GM18511 (cell line): ENCODE measurements at regions not wholly inside any gene's neighbourhood (a gene's known extent, or its start where the extent isn't known, plus 50 kb on each side); places are given as distances from the start of the nearest gene placed in this dataset.
"Not testable (repeated sequence)": the region's sequence is repeated elsewhere in the genome, so short reads cannot be mapped to it uniquely, and the experiment has no call there.

Source experiments
- ATAC-seq: cut with Tn5 transposase; IDR thresholded peaks from one replicate; pipeline ENCODE4 v1.9.1; 2021; ENCODE audit warnings: mild to moderate bottlenecking, moderate library complexity; ENCODE audit not compliant: unreplicated experiment

- ATAC-seq = no peak
Observed at GRCh38 chr15:39260391-39260790, 320.5 kb upstream of the THBS1 start.

GRCh38 chr15:39260791-39261190, 320.1 kb upstream of the THBS1 start:
- ATAC-seq = no peak

DNA sequence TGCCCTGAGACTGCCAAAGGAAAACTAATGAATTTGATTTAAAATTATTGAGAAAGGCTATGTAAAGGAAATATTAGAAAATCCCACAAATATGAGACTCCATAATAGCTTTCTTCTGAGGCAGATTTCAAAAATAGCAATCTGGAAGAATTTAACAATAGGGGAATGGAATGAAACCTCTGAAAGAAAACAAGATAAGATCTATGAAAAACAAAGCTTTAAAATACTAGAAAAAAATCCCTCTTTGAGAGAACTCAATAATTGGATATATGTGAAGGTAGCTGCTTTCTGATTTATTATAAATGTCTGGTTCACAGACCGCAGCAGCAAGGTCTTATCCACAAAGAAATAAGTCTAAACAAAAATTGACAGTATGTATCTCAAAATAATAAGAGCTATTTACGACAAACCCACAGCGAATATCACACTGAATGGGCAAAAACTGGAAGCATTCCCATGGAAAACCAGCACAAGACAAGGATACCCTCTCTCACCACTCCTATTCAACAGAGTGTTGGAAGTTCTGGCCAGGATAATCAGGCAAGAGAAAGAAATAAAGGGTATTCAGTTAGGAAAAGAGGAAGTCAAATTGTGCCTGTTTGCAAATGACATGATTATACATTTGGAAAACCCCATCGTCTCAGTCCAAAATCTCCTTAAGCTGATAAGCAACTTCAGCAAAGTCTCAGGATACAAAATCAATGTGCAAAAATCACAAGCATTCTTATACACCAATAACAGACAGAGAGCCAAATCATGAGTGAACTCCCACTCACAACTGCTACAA, 319.3 kb upstream of the THBS1 start:
- not testable (repeated sequence) for ATAC-seq

- ATAC-seq = not testable (repeated sequence)
Observed at GRCh38 chr15:39262995-39263772, 317.7 kb upstream of the THBS1 start.

GRCh38 chr15:39265261-39265660, 315.6 kb upstream of the THBS1 start:
- ATAC-seq = no peak

- ATAC-seq = no peak
Observed at GRCh38 chr15:39266890-39267289, 314.0 kb upstream of the THBS1 start.

DNA sequence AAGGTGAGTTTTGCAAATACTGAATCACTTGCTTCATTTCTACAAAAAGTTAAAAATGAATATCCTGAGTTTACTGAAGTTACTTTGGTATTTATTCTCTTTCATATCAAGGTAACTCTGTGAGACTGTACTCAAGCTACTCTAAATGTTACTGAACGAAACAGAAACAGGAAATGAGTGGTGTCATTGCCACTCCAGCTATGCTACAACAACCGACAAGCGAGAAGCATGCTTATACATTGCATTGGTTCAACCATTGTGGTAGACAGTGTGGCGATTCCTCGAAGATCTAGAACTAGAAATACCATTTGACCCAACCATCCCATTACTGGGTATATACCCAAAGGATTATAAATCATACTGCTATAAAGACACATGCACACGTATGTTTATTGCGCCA, 313.2 kb upstream of the THBS1 start:
- no peak for ATAC-seq

- ATAC-seq = no peak
Observed at GRCh38 chr15:39269352-39269751, 311.5 kb upstream of the THBS1 start.

DNA sequence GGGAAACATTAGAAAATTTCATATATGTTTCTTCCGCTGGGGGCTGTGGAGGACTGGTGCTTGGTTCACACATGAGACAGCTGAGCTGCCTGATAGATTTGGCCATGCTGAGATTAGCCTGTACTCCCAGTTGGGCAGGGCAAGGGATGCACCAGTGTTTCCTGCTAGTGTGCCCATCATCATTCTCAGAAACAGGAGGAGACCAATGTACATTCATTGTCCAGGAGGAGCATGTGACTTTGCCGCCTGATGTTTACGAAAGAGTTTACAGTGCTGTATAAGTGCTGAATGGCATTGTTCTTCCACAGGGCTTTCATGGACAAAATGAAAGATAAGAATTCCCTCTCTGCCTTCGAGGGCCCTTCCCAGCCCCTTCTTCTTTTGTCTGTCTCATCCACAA, 311.1 kb upstream of the THBS1 start:
- ATAC-seq = no peak

DNA sequence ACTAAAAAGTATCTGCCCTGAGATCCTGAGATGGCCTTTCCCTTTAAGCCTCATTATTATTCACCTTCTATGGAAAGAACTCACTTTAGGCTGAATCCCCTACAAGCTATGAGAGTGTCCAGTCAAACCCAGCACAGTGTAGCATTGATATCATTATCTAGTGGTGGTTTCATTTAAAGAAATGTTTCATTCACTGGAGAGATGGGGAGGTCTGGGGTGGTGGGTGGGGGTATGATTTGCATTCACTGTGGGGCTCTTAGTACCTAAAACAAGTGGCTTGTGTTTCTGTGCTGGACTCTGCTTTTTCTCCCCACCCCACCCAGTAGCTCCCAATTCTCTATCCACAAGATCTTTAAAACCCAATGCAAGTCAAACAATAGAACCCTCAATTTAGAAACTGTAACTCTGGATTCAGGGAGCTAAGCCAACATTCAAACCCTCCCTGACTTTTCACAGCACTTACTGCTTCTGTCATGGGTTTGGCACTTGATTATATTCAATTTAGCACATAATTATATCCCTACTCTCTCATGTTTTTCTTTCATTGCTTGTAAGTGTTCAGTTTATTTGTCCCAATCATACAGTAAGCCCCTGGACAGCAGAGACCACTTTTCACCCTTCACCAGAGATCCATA, 310.5 kb upstream of the THBS1 start:
- no peak for ATAC-seq

- no peak for ATAC-seq
Observed at GRCh38 chr15:39270934-39271333, 309.9 kb upstream of the THBS1 start.

DNA sequence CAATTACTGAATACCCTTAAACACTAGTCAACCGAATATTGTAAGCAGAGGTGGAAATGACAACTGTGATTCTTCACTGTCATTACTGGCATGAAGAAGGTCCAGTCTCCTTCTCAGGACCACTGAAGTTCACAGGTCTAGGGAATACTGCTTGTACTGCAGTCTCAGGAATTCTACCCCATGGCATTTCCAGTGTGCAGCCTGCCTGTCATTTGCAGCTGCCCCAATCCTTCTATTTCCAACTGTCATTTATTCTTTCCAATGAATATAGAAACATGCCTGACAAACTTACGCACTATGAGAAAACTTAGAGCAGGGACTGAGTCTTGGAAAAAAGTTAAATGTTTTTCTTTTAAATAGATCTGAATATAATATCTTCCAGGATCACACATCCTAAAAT, 308.0 kb upstream of the THBS1 start:
- no peak for ATAC-seq

GRCh38 chr15:39273717-39274411, 307.0 kb upstream of the THBS1 start:
- no peak for ATAC-seq

DNA sequence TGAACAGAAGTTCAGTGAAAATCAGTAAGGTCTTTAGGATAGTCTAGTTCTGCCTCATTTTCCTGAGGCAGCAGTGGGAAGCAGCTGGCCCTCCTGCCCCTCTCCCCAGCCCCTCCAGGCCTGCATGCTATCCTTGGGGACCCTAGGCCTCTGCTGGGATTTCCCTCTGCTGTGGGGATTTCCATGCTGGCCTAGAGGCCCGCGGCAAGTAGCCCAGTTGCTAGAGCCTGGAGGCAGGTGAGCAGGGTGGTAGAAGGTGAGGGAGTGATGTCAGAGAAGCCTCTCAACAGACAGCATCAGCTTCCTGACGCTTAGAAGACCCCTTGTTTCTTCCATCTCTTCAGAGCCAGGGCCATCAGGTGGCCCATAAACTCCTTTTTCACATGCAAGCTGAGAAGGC, 305.8 kb upstream of the THBS1 start:
- ATAC-seq = no peak

DNA sequence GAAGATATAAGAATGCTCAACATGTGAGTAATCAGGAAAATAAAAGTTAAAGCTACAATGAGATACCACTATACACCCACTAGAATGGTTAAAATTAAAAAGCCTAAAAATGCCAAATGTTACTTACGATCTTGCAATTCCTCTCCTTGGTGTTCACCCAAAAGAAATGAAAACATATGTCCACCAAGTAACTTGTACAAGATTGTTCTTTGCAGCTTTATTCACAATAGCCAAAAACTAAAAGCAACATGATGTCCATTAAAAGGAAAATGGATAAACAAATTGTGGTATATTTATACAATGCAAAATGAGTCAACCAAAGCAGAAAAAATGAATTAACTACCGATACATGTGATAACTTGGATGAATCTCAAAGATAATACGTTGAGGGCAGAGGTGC, 301.6 kb upstream of the THBS1 start:
- no peak for ATAC-seq

DNA sequence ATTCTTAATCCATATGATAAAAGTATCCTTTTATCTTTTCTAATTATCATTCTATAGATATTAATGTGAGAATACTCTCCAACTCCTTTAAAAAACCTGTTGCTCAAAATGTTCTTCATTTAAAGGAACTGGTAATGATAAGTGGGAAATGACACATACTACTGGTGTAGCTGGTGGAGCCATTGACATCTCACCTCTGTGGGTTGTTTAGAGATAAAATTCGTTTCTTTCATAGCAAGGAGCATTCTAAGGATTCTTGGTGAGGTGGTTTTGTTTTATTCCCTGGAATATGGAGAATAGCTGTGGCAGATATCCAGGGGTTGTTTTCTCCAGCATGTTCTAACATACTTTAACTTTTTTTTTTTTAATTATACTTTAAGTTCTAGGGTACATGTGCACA, 299.8 kb upstream of the THBS1 start:
- ATAC-seq = no peak

DNA sequence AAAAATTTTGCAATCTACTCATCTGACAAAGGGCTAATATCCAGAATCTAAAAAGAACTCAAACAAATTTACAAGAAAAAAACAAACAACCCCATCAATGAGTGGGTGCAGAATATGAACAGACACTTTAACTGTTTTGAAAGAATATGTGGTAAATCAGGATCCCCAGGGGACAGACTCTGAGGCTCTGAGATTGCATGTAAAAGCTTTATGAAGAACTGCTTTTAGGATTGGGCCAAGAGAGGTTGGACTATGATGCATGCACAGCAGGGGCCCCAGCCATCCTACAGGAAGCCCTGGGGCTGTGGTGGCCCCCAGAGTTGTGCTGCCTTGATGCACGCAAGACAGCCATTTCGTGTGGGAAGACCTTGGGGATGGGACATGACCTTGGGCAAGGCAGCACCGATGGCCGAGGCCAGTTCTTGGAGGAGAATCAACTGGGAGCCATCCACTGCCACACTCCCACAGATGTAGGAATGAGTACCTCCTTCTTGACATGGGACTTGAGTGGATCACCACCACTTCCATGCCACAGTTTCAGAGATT, 298.1 kb upstream of the THBS1 start:
- ATAC-seq = no peak

GRCh38 chr15:39283531-39283930, 297.3 kb upstream of the THBS1 start:
- ATAC-seq = no peak

DNA sequence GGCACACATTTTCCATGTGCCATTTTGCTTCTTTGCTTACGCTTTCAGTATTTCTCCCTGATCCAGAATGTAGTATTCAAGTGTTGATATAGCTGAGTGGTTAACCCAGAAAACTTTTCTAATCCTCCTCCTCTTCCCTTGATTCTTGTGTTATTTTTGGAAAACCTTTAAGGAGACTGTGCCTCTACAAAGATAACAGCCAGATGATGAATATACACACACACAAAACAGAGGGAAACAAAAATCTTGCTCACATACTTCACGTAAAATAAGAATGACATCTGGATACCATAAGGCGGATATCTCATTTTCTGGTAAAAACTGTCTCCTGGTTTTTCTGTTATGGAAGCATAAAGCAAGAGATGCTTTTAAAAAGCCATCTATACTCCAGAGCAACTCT, 295.8 kb upstream of the THBS1 start:
- no peak for ATAC-seq

- no peak for ATAC-seq
Observed at GRCh38 chr15:39285663-39286062, 295.2 kb upstream of the THBS1 start.

DNA sequence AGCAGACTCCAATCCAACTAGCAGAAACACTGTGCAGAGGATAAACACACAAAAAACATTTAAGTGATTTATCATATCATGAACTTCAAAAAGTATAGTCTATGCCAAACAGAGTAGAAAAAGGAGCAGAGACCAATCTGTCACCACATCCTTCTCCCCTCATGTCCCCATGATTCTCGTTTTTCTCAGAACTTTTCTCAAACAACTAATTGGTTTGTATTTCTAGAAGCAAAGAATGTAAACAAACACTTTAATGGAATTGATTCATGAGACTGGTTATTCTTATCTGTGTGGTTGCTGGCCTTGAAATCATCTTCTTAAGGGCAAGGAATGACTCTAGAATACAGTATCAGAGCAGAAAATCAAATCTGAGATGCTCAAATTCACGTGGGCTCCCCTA, 294.2 kb upstream of the THBS1 start:
- ATAC-seq = no peak
